Astrocyte (in vitro differentiated cells and primary cell): ENCODE measurements at regions not wholly inside any gene's neighbourhood (a gene's known extent, or its start where the extent isn't known, plus 50 kb on each side); places are given as distances from the start of the nearest gene placed in this dataset.

ENCODE experiments used
- CTCF ChIP-seq: IDR thresholded peaks from 2 replicates; pipeline ENCODE4 v1.5.1; 2011; ENCODE audit warnings: low read depth, mild to moderate bottlenecking, inconsistent platforms, low read length, moderate library complexity; ENCODE audit not compliant: insufficient read depth
- EZH2 ChIP-seq: IDR thresholded peaks from 2 replicates; pipeline ENCODE4 v1.6.1; 2012; ENCODE audit warnings: mild to moderate bottlenecking, low read length, inconsistent platforms; ENCODE audit not compliant: insufficient read depth

DNA sequence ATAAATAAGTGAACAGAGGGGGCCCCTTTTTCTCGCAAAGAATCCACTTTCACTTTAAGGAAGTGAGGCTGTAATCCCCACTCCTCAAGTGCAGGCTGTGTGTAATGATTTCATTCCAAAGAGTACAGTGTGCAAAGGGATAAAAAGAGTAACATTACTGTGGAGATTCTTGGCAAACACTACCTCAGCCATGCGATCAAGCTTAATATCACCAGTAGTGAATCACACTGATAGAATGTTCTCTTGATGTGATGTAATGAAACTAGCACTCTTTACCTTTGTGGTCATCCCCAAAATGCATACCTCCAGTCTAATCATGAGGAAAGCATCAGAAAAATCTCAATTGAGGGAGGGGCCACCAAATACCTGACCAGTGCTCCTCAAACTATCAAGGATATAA is 246.1 kb upstream of the CHORDC1 start:
- no peak for TF ChIP-seq EZH2
- no peak for TF ChIP-seq CTCF
